Effector memory CD4-positive, alpha-beta T cell (primary cell): ENCODE measurements at regions not wholly inside any gene's neighbourhood (a gene's known extent, or its start where the extent isn't known, plus 50 kb on each side); places are given as distances from the start of the nearest gene placed in this dataset.

ENCODE experiments used
- DNase-seq, 3 donors: peaks; one replicate each; pipeline ENCODE4 v3.0.0-alpha.2; 2020
- H3K27ac ChIP-seq: 2 replicates; pipeline ENCODE4 v1.7.0; 2013; ENCODE audit warnings: mild to moderate bottlenecking, low read length, moderate library complexity; ENCODE audit not compliant: insufficient read depth, poor library complexity, severe bottlenecking
- H3K27me3 ChIP-seq: replicated peaks from 2 replicates; pipeline ENCODE4 v1.7.0; 2013; ENCODE audit warnings: mild to moderate bottlenecking, low read length; ENCODE audit not compliant: insufficient read depth, control insufficient read depth, poor library complexity, severe bottlenecking
- H3K36me3 ChIP-seq: 2 replicates; pipeline ENCODE4 v1.7.0; 2013; ENCODE audit warnings: mild to moderate bottlenecking, low read length, moderate library complexity; ENCODE audit not compliant: control insufficient read depth, insufficient read depth
- H3K4me1 ChIP-seq: 2 replicates; pipeline ENCODE4 v1.7.0; 2013; ENCODE audit warnings: low read length, mild to moderate bottlenecking; ENCODE audit not compliant: control insufficient read depth, insufficient read depth, poor library complexity, severe bottlenecking
- H3K4me3 ChIP-seq: 2 replicates; pipeline ENCODE4 v1.7.0; 2013; ENCODE audit warnings: low read length, low read depth, mild to moderate bottlenecking; ENCODE audit not compliant: insufficient read depth, poor library complexity, severe bottlenecking
- H3K9me3 ChIP-seq: 2 replicates; pipeline ENCODE4 v1.7.0; 2013; ENCODE audit warnings: mild to moderate bottlenecking, low read length, moderate library complexity; ENCODE audit not compliant: control insufficient read depth

DNA sequence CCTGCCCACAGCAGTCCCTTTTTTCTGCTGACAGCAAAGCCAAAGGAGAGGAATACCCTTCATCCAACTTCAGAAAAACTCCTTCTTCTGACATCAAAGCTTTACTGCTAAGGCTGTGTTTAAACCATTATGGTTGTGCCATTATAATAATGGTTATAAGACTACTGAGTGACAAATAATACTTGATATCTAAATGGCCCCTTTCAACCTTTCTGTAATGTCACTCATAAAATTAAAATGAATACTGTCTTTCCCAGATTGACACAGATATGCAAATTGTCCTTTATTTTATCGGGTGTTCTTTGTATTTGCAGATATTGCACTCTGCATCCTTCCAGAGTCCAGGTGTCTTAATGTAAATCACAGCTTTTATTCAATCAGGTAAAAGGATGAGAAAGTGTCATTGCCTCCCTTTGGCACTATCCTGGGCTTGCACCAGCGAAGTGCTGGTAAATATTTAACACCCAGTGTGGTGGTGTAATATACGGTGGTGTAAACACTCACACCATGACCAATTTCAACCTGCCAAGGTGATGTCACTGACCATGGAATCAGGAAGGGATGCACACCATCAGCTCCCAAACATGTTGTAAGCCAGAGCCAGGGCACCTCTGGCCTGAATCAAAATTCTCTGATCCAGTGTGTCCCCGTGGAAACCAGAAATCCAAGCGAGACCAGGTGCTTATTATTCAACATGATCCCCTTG lies 139.4 kb upstream of the TENM3 start:
- DNase-seq, result no peak
- Histone ChIP-seq H3K4me3 (no peak overlapping the region), H3K36me3 (no peaks in the 10 kb centered on the region), H3K9me3 (no peaks in the 10 kb centered on the region), H3K27me3 (no peaks in the 10 kb centered on the region), H3K27ac (no peak overlapping the region), H3K4me1 (no peaks in the 10 kb centered on the region)

DNA sequence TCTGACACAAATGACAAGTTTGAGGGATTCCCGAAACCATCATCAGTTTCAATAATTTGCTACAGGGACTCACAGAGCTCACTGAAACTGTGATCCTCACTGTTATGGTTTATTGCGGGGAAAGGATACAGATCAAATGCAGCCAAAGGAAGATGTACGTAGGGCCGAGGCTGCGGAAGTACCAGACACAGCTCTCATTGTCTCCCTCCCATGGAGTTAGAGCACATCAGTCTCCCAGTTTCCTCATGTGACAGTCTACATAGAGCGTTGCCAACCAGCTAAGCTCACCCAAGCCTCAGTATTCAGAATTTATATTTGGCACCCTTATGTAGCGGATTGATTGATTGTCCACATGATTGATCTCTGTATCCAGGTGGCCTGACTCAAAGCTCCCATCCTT lies 137.8 kb upstream of the TENM3 start:
- DNase-seq, result no peak
- Histone ChIP-seq H3K9me3 (no peaks in the 10 kb centered on the region), H3K27ac (no peak overlapping the region), H3K36me3 (no peaks in the 10 kb centered on the region), H3K27me3 (no peaks in the 10 kb centered on the region), H3K4me1 (no peaks in the 10 kb centered on the region), H3K4me3 (no peak overlapping the region)

DNA sequence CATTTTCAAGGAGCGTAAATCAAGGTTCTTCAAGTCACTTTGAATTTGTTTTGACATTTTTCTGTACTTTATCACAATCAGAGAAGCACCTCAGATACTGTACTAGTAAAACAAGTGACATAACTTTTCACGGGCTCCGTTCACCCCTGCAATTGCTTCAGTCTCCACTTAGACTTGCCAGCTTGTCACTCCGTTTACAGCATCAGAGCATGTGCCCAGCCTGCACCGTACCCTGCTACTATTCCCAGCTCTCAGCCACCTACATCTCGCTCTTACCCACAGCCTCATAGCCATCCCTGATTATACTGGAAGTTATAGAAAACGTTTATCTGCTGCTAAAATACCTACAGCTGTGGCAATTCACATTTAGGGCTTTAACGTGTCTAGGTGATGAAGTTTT lies 135.3 kb upstream of the TENM3 start:
- H3K4me1 ChIP-seq, result no peaks in the 10 kb centered on the region
- no peaks in the 10 kb centered on the region for H3K27me3 ChIP-seq

DNA sequence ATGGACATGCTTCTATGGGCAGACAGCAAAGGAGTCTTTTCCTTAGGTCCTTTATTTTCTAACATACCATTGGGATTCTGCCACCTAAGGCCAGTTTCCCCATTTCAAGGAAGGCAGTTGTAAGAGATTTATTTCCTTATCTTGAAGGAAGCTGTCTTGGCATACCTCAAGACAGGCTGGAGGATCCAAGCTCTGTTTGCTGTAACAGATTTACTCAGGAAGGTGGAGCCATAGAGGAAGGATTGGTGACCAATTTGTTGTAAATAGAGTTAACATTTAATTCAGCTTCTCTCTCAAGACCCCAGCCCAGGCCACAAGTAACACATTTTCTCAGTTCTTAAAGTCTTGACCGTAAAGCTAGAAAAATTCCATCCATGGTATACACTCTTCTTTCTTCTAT lies 131.6 kb upstream of the TENM3 start:
- no peaks in the 10 kb centered on the region for H3K36me3 ChIP-seq
- H3K27ac ChIP-seq, result no peak overlapping the region
- no peak for DNase-seq
- H3K4me3 ChIP-seq, result no peak overlapping the region
- no peaks in the 10 kb centered on the region for H3K4me1 ChIP-seq
- H3K27me3 ChIP-seq, result no peaks in the 10 kb centered on the region
- H3K9me3 ChIP-seq, result no peaks in the 10 kb centered on the region

More for the DNA sequence above, 135.3 kb upstream of the TENM3 start:
- Histone ChIP-seq H3K27ac (no peak overlapping the region), H3K4me3 (no peak overlapping the region), H3K9me3 (no peaks in the 10 kb centered on the region), H3K36me3 (no peaks in the 10 kb centered on the region)
- no peak for DNase-seq

DNA sequence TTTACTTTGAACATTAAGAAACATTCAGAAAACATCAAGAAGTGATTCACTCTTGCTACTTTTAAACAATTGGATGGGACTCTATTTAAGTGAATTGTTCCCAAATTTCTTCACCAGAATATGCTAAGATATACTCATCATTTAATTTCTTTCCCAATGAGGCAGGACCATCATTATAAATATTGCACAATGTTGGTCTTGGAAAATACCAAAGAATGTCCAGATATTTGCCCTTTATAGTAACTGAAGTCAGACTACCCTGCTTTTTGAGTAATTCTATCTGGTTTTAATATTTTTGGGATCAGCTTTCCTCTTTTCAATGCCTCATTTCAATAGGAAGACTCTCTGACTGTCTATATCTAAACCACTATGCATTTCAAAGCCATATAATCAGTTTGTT lies 129.4 kb upstream of the TENM3 start:
- H3K4me1 ChIP-seq, result no peaks in the 10 kb centered on the region
- no peak overlapping the region for H3K27ac ChIP-seq
- no peaks in the 10 kb centered on the region for H3K27me3 ChIP-seq
- H3K9me3 ChIP-seq, result no peaks in the 10 kb centered on the region
- DNase-seq, result no peak
- H3K4me3 ChIP-seq, result no peak overlapping the region
- H3K36me3 ChIP-seq, result no peaks in the 10 kb centered on the region

DNA sequence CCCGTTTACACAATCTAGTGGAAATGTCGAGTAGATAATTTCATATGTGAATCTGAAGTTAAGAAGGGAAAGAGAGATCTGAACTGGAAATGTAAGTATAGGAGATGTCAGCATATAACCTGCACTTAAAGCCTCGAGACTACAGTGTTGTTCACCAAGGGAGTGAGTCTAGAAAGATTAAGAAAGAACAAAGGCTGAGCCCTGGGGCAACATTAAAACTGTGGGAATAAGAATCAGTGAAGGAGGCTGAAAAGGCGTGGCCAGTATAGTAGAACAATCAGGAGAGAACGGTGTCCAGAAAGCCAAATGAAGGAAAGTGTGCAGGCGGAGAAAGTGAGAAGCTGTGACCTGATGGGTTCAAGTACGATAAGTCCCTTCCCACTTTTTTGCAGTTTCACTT lies 118.8 kb upstream of the TENM3 start:
- Histone ChIP-seq H3K36me3 (no peaks in the 10 kb centered on the region), H3K4me3 (no peak overlapping the region), H3K4me1 (no peaks in the 10 kb centered on the region), H3K27ac (no peak overlapping the region), H3K27me3 (no peaks in the 10 kb centered on the region), H3K9me3 (no peaks in the 10 kb centered on the region)
- DNase-seq, result no peak

DNA sequence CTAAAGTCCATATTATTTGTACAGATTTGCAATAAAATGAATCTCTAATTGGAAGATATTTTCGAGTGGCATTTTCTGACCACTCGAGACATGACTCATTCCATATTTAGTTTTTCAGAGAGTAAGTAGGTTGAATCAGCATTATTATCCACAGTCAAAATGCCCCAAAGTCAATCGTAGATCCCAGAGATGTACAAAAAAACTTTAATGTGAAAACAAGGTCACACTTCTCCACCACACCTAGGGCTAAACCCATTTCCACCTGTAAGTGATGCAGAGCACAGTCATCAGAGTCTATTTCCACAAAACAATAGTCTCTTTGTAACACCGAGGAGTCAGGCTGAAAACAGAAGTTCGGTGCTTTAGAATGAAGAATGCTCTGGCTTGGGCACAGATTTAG lies 117.1 kb upstream of the TENM3 start:
- Histone ChIP-seq H3K4me1 (no peaks in the 10 kb centered on the region), H3K27me3 (no peaks in the 10 kb centered on the region), H3K27ac (no peak overlapping the region), H3K9me3 (no peaks in the 10 kb centered on the region), H3K36me3 (no peaks in the 10 kb centered on the region), H3K4me3 (no peak overlapping the region)
- DNase-seq, result no peak

DNA sequence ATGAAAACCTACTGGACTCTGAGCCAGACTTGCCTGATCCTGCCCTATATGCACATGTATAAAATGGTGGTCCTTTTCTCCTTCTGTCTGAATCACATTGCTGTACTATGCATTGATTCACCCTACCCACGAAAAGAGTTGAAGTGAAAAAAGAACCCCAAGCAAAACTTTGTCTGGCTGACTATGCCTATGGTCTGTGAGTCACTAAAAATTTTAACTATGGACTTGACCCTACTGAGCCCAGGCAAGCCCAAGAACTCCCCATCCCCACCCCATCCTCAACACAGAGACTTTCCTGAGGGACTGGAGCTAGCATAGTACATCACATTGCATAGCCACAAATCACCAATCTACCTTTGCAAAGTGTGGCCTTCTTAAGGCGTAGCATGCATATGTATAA lies 116.6 kb upstream of the TENM3 start:
- no peak for DNase-seq
- no peaks in the 10 kb centered on the region for H3K9me3 ChIP-seq

DNA sequence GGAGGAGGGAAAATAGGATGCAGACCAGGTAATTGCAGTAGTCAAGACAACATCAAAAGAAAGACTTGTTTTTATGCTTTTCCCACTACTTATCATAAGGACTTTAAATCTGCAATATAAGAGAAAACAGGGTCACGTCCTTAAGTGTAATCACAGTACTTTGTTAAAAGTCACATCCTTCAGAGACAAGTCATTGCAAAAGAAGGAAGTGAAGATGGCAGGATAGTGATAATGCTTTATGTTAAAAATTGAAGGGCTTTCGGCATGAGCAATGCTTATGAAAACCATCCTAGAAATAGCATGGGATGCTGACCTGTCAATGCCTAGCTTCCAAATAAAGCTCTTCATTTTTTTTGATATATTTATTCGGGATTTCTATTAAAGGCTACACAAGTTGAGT lies 110.2 kb upstream of the TENM3 start:
- no peak overlapping the region for H3K27ac ChIP-seq
- no peaks in the 10 kb centered on the region for H3K4me1 ChIP-seq
- no peaks in the 10 kb centered on the region for H3K27me3 ChIP-seq
- no peaks in the 10 kb centered on the region for H3K36me3 ChIP-seq
- H3K4me3 ChIP-seq, result no peak overlapping the region
- DNase-seq, result no peak
- no peaks in the 10 kb centered on the region for H3K9me3 ChIP-seq

More for the DNA sequence above, 116.6 kb upstream of the TENM3 start:
- H3K36me3 ChIP-seq, result no peaks in the 10 kb centered on the region
- H3K4me3 ChIP-seq, result no peak overlapping the region
- H3K4me1 ChIP-seq, result no peaks in the 10 kb centered on the region
- no peak overlapping the region for H3K27ac ChIP-seq
- no peaks in the 10 kb centered on the region for H3K27me3 ChIP-seq

DNA sequence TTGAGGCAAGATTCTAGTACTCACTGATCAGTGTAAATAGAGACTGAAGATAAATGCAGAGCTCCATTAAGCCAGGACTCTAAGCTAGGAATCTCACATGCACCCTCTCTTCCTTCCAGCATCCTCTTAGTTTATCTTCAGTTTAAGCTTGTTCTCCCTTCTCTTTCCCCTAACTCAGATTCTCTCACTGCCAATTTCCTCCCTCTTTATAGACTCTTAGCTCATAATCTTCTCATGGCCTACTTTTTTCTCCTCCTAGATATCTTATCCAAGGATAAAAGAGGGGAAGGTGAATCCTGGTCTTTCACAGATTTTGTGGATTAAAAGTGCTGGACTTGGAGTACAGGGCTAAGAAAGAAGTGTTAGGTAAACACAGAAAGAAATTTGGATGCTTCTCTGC lies 108.9 kb upstream of the TENM3 start:
- H3K4me3 ChIP-seq, result no peak overlapping the region
- no peaks in the 10 kb centered on the region for H3K36me3 ChIP-seq
- H3K9me3 ChIP-seq, result no peaks in the 10 kb centered on the region
- no peaks in the 10 kb centered on the region for H3K27me3 ChIP-seq
- DNase-seq, result no peak
- no peaks in the 10 kb centered on the region for H3K4me1 ChIP-seq
- H3K27ac ChIP-seq, result no peak overlapping the region
